B cell (primary cell): ENCODE measurements at regions not wholly inside any gene's neighbourhood (a gene's known extent, or its start where the extent isn't known, plus 50 kb on each side); places are given as distances from the start of the nearest gene placed in this dataset.

Experiments
- CTCF ChIP-seq: fragments of 200-600 bp; IDR thresholded peaks from one replicate; pipeline ENCODE4 v1.8.0; 2022; ENCODE audit warnings: antibody characterized with exemption, mild to moderate bottlenecking
- EZH2 ChIP-seq: IDR thresholded peaks from 2 replicates; pipeline ENCODE4 v1.6.1; 2012; ENCODE audit warnings: borderline replicate concordance, low read depth, mild to moderate bottlenecking, moderate library complexity, low read length; ENCODE audit not compliant: insufficient read depth, poor library complexity, severe bottlenecking

DNA sequence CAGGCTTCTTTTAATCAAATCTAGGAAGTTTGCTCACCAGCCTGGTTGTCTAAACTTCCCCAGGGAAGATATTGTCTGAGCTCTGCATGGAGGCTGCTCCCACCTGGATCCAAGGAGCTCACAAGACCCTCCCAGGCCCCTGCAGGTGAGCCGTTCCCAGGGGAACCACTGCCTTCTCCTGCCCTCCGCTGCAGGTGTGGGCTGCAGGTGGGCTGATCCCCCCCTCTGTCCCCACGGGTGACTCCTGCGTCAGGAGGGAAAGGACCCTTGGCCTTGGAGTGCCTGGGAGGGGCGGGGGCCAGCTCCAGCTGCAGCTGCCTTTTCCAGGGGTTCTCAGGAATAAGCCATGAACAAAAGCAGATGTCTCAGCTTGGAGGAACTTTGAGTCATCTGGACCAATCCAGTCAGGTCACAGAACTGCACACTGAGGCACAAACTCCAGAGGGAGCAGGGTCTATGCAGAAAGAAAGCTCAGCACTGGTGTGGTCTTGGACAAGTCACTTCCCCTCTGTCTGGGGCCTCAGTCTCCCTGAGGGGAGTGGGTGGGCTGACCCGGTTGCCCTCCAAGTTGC is 246.6 kb upstream of the RTL1 start:
- no peak for TF ChIP-seq CTCF
- no peak for TF ChIP-seq EZH2
